GM23338 (cell line): ENCODE measurements at regions not wholly inside any gene's neighbourhood (a gene's known extent, or its start where the extent isn't known, plus 50 kb on each side); places are given as distances from the start of the nearest gene placed in this dataset.
"Not testable (repeated sequence)": the region's sequence is repeated elsewhere in the genome, so short reads cannot be mapped to it uniquely, and the experiment has no call there.

ENCODE experiments used
- CREB1 ChIP-seq: fragments of 250-450 bp; sonication (Bioruptor Pico); IDR thresholded peaks from 2 replicates; pipeline ENCODE4 v1.5.0; 2020; ENCODE audit warnings: low read depth, mild to moderate bottlenecking, moderate library complexity
- EZH2 ChIP-seq: fragments of 200-600 bp; sonication (generic); IDR thresholded peaks from one replicate; pipeline ENCODE4 v1.8.0; 2017; ENCODE audit warnings: antibody characterized with exemption, mild to moderate bottlenecking, low read depth; ENCODE audit not compliant: unreplicated experiment
- EZH2phosphoT487 ChIP-seq: fragments of 200-600 bp; sonication (generic); IDR thresholded peaks from one replicate; pipeline ENCODE4 v1.8.1; 2018; ENCODE audit warnings: antibody characterized with exemption; ENCODE audit not compliant: unreplicated experiment
- JUNB ChIP-seq: IDR thresholded peaks from one replicate; pipeline ENCODE4 v1.6.1; 2016; ENCODE audit warnings: antibody characterized with exemption; ENCODE audit not compliant: unreplicated experiment
- POLR2AphosphoS5 ChIP-seq: IDR thresholded peaks from 2 replicates; pipeline ENCODE4 v1.6.1; 2016; ENCODE audit warnings: antibody characterized with exemption, low read depth
- REST ChIP-seq: IDR thresholded peaks from one replicate; pipeline ENCODE4 v1.6.1; 2018; ENCODE audit warnings: antibody characterized with exemption; ENCODE audit not compliant: unreplicated experiment
- TF ChIP-seq, protein P1 (sequence below), 2 experiments: fragments of 200-600 bp in 1 of 2; sonication (generic) in 1 of 2; conservative IDR thresholded peaks; 2 replicates each; pipeline versions ENCODE4 v1.5.1 to v1.6.1; 2016 to 2017; ENCODE audit warnings: antibody characterized with exemption in 2 of 2, low read depth in 2 of 2, mild to moderate bottlenecking in 2 of 2, moderate library complexity in 1 of 2

DNA sequence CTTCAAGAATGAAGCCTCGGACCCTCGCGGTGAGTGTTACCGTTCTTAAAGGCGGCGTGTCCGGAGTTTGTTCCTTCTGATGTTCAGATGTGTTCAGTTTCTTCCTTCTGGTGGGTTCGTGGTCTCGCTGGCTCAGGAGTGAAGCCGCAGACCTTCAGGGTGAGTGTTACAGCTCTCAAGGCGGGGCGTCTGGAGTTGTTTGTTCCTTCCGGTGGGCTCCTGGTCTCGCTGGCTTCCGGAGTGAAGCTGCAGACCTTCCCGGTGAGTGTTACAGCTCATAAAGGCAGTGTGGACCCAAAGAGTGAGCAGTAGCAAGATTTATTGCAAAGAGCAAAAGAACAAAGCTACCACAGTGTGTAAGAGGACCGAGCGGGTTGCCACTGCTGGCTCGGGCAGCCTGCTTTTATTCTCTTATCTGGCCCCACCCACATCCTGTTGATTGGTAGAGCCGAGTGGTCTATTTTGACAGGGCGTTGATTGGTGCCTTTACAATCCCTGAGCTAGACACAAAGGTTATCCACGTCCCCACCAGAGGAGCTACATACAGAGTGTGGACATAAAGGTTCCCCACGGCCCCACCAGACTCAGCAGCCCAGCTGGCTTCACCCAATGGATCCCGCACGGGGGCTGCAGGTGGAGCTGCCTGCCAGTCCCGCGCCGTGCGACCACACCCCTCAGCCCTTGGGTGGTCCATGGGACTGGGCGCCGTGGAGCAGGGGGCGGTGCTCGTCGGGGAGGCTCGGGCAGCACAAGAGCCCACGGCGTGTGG lies 440.2 kb upstream of the ANO5 start:
- TF ChIP-seq, protein P1, sequence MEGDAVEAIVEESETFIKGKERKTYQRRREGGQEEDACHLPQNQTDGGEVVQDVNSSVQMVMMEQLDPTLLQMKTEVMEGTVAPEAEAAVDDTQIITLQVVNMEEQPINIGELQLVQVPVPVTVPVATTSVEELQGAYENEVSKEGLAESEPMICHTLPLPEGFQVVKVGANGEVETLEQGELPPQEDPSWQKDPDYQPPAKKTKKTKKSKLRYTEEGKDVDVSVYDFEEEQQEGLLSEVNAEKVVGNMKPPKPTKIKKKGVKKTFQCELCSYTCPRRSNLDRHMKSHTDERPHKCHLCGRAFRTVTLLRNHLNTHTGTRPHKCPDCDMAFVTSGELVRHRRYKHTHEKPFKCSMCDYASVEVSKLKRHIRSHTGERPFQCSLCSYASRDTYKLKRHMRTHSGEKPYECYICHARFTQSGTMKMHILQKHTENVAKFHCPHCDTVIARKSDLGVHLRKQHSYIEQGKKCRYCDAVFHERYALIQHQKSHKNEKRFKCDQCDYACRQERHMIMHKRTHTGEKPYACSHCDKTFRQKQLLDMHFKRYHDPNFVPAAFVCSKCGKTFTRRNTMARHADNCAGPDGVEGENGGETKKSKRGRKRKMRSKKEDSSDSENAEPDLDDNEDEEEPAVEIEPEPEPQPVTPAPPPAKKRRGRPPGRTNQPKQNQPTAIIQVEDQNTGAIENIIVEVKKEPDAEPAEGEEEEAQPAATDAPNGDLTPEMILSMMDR (conservative IDR thresholded peaks at IDR 0.05; ENCODE audit: low read depth in 2 of 2): not testable (repeated sequence)
- TF ChIP-seq EZH2; EZH2phosphoT487; CREB1 (CRISPR knock-in tag); REST; JUNB; POLR2AphosphoS5: not testable (repeated sequence)
